ENCODE measurements at regions not wholly inside any gene's neighbourhood (a gene's known extent, or its start where the extent isn't known, plus 50 kb on each side); places are given as distances from the start of the nearest gene placed in this dataset.

- H3K27me3 ChIP-seq (ENCODE audit: control insufficient read depth, insufficient read depth, low read length, poor library complexity, severe bottlenecking): peaks cover 12% of the 10 kb centered on the region
- no peaks in the 10 kb centered on the region for H3K9me3 ChIP-seq (ENCODE audit: control insufficient read depth, low read length)
- peaks cover 1% of the 10 kb centered on the region for H3K36me3 Mint-ChIP-seq (ENCODE audit: low read depth)
- H3K27ac ChIP-seq (ENCODE audit: low read depth, low read length): peak overlapping the region; percentile 85
- 41 to 52% methylated on average over 5 to 8 of the region's 8 CpGs for WGBS, 2 experiments (ENCODE audit: insufficient coverage in 1 of 2, insufficient read length in 1 of 2)
- no peak for DNase-seq
- peaks cover 3% of the 10 kb centered on the region for H3K27me3 Mint-ChIP-seq (ENCODE audit: insufficient read depth)
- H3K9ac ChIP-seq (ENCODE audit: extremely low read depth, low read length, poor library complexity, severe bottlenecking): peak overlapping the region; percentile 68
- H3K27ac Mint-ChIP-seq: peak overlapping the region; percentile 98
- peak overlapping the region; percentile 92 for H3K4me3 ChIP-seq (ENCODE audit: low read length)
- no peak for TF ChIP-seq CTCF (conservative IDR thresholded peaks at IDR 0.05)
- H3K36me3 ChIP-seq (ENCODE audit: control insufficient read depth, insufficient read depth, low read length): peaks cover 5% of the 10 kb centered on the region
- H3K4me3 Mint-ChIP-seq: peak overlapping the region; percentile 73
- peaks cover 10% of the 10 kb centered on the region for H3K4me1 ChIP-seq (ENCODE audit: control insufficient read depth, insufficient read depth, low read length)
- H3K4me1 Mint-ChIP-seq: peaks cover 11% of the 10 kb centered on the region
- no peaks in the 10 kb centered on the region for H3K9me3 Mint-ChIP-seq
These were observed 146.3 kb downstream of the GPR85 start for GRCh38 chr7:112940314-112940732.

DNA sequence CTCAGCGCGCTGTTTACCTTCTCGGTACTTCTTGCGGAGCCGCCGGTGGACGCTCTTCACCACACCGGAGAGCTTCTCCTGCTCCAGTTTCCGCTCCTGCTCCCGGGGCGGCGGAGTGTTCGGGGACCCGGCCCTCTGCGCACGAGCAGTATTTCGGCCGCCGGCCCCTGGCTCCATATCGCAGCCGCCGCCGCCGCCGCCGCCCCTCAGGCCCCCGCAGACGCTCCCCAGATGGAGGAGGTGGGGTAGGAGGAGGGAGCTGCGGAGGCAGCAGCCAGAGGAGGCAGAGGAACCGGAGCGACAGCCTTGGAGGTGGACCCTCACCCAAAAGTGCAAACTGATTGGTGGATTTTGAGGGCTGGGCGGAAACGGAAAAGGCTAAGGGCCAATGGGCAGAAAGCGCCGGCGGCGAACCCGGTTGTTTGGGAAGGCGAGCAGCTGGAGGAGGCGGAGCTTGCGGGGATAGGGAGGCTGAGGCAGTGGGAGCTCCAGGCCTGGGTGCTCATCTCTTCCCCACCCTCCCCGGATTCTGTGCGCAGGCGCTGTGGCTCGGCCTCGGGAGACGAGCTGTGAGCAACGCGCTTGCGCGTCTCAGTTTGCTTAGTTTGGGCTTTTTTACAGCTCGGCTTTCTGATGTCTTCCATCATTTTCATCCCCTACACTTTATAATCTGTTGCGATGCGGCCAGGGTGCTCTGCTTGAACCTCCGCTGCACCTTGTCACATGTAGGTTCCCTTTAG, 146.9 kb downstream of the GPR85 start:
- Histone ChIP-seq H3K9ac (ENCODE audit: extremely low read depth, low read length, poor library complexity, severe bottlenecking) (peak overlapping the region; percentile 68), H3K4me3 (ENCODE audit: low read length) (peak overlapping the region; percentile 92), H3K4me1 (ENCODE audit: control insufficient read depth, insufficient read depth, low read length) (peaks cover 10% of the 10 kb centered on the region), H3K27ac (ENCODE audit: low read depth, low read length) (peak overlapping the region; percentile 85), H3K36me3 (ENCODE audit: control insufficient read depth, insufficient read depth, low read length) (peaks cover 5% of the 10 kb centered on the region), H3K27me3 (ENCODE audit: control insufficient read depth, insufficient read depth, low read length, poor library complexity, severe bottlenecking) (peaks cover 8% of the 10 kb centered on the region), H3K9me3 (ENCODE audit: control insufficient read depth, low read length) (no peaks in the 10 kb centered on the region)
- peaks cover 6% of the 10 kb centered on the region for H3K36me3 Mint-ChIP-seq (ENCODE audit: low read depth)
- H3K4me3 Mint-ChIP-seq: peak overlapping the region; percentile 73
- H3K9me3 Mint-ChIP-seq: no peaks in the 10 kb centered on the region
- TF ChIP-seq CTCF (conservative IDR thresholded peaks at IDR 0.05): no peak
- peak overlapping the region; percentile 98 for H3K27ac Mint-ChIP-seq
- DNase-seq: peak; percentile 100
- peaks cover 3% of the 10 kb centered on the region for H3K27me3 Mint-ChIP-seq (ENCODE audit: insufficient read depth)
- WGBS, 2 experiments (ENCODE audit: insufficient coverage in 1 of 2, insufficient read length in 1 of 2): 0 to 1% methylated on average over 20 to 55 of the region's 55 CpGs
- H3K4me1 Mint-ChIP-seq: peaks cover 11% of the 10 kb centered on the region

GRCh38 chr7:112938863-112939573, 147.6 kb downstream of the GPR85 start:
- Histone ChIP-seq H3K27ac (ENCODE audit: low read depth, low read length) (peak overlapping the region; percentile 83), H3K9me3 (ENCODE audit: control insufficient read depth, low read length) (no peaks in the 10 kb centered on the region), H3K9ac (ENCODE audit: extremely low read depth, low read length, poor library complexity, severe bottlenecking) (peak overlapping the region; percentile 45), H3K27me3 (ENCODE audit: control insufficient read depth, insufficient read depth, low read length, poor library complexity, severe bottlenecking) (peaks cover 4% of the 10 kb centered on the region), H3K4me1 (ENCODE audit: control insufficient read depth, insufficient read depth, low read length) (peaks cover 10% of the 10 kb centered on the region), H3K4me3 (ENCODE audit: low read length) (peak overlapping the region; percentile 92), H3K36me3 (ENCODE audit: control insufficient read depth, insufficient read depth, low read length) (peaks cover 5% of the 10 kb centered on the region)
- Mint-ChIP-seq H3K36me3 (ENCODE audit: low read depth) (peaks cover 10% of the 10 kb centered on the region), H3K9me3 (no peaks in the 10 kb centered on the region), H3K4me3 (peak overlapping the region; percentile 73), H3K27ac (peak overlapping the region; percentile 93), H3K4me1 (peaks cover 11% of the 10 kb centered on the region), H3K27me3 (ENCODE audit: insufficient read depth) (peaks cover 3% of the 10 kb centered on the region)
- WGBS, 2 experiments (ENCODE audit: insufficient coverage in 1 of 2, insufficient read length in 1 of 2): 0 to 3% methylated on average over 4 to 26 of the region's 26 CpGs
- peak; percentile 88 for DNase-seq
- no peak for TF ChIP-seq CTCF (conservative IDR thresholded peaks at IDR 0.05)
